GM23248 (cell line): ENCODE measurements at regions not wholly inside any gene's neighbourhood (a gene's known extent, or its start where the extent isn't known, plus 50 kb on each side); places are given as distances from the start of the nearest gene placed in this dataset.

ENCODE experiments used
- DNase-seq: peaks from one replicate; pipeline ENCODE4 v3.0.0-alpha.2; 2015
- H2AFZ ChIP-seq: fragments of 200-600 bp; sonication (generic); 2 replicates; pipeline ENCODE4 v1.6.1; 2016; ENCODE audit warnings: antibody characterized with exemption
- H3F3A ChIP-seq: fragments of 200-600 bp; sonication (generic); 2 replicates; pipeline ENCODE4 v1.6.1; 2016; ENCODE audit warnings: mild to moderate bottlenecking, antibody characterized with exemption, mixed run types; ENCODE audit not compliant: insufficient read depth
- H3K27ac ChIP-seq: fragments of 200-600 bp; sonication (generic); 2 replicates; pipeline ENCODE4 v1.5.1; 2016; ENCODE audit warnings: mild to moderate bottlenecking
- H3K27me3 ChIP-seq: fragments of 200-600 bp; sonication (generic); replicated peaks from 2 replicates; pipeline ENCODE4 v1.6.1; 2016; ENCODE audit warnings: mild to moderate bottlenecking; ENCODE audit not compliant: insufficient read depth
- H3K36me3 ChIP-seq: fragments of 200-600 bp; sonication (generic); 2 replicates; pipeline ENCODE4 v1.6.1; 2016; ENCODE audit warnings: low read depth, mild to moderate bottlenecking
- H3K4me1 ChIP-seq: fragments of 200-600 bp; sonication (generic); 2 replicates; pipeline ENCODE4 v1.6.1; 2016; ENCODE audit warnings: mild to moderate bottlenecking; ENCODE audit not compliant: insufficient read depth
- H3K4me2 ChIP-seq: fragments of 200-600 bp; sonication (generic); one replicate; pipeline ENCODE4 v1.6.1; 2016; ENCODE audit warnings: mild to moderate bottlenecking; ENCODE audit not compliant: unreplicated experiment
- H3K4me3 ChIP-seq: fragments of 200-600 bp; sonication (generic); 2 replicates; pipeline ENCODE4 v1.5.1; 2016; ENCODE audit warnings: mild to moderate bottlenecking
- H3K79me2 ChIP-seq: fragments of 200-600 bp; sonication (generic); 2 replicates; pipeline ENCODE4 v1.6.1; 2016; ENCODE audit warnings: mild to moderate bottlenecking; ENCODE audit not compliant: insufficient read depth
- H3K9ac ChIP-seq: fragments of 200-600 bp; sonication (generic); 2 replicates; pipeline ENCODE4 v1.6.1; 2016; ENCODE audit warnings: mild to moderate bottlenecking
- H3K9me2 ChIP-seq: fragments of 200-600 bp; sonication (generic); 2 replicates; pipeline ENCODE4 v1.6.1; 2016; ENCODE audit warnings: mixed run types, mild to moderate bottlenecking, moderate library complexity; ENCODE audit not compliant: insufficient read depth
- H3K9me3 ChIP-seq: fragments of 200-600 bp; sonication (generic); one replicate; pipeline ENCODE4 v1.6.1; 2017; ENCODE audit warnings: low read depth
- H4K20me1 ChIP-seq: fragments of 200-600 bp; sonication (generic); 2 replicates; pipeline ENCODE4 v1.6.0; 2016; ENCODE audit not compliant: insufficient read depth
- EZH2 ChIP-seq: fragments of 200-600 bp; sonication (generic); IDR thresholded peaks from 2 replicates; pipeline ENCODE4 v1.6.1; 2018; ENCODE audit warnings: antibody characterized with exemption, mild to moderate bottlenecking; ENCODE audit not compliant: insufficient read depth, poor library complexity, severe bottlenecking
- EZH2phosphoT487 ChIP-seq: fragments of 200-600 bp; sonication (generic); IDR thresholded peaks from 2 replicates; pipeline ENCODE4 v1.6.1; 2018; ENCODE audit warnings: antibody characterized with exemption, moderate library complexity, mild to moderate bottlenecking, low read depth; ENCODE audit not compliant: insufficient read depth
- WGBS, 2 experiments: methylation state at CpG; one replicate each; pipeline ENCODE4 v1.1.6; 2015 to 2017; ENCODE audit warnings: low lambda C conversion rate in 2 of 2, low coverage in 1 of 2; ENCODE audit errors: missing lambda C conversion rate in 2 of 2; 5-methylcytosine and 5-hydroxymethylcytosine counted together
- in situ Hi-C: fragments of 300-500 bp; cut with MboI; formaldehyde crosslinking; loops from 2 replicates; pipeline ENCODE4 v1.15.0; 2020

GRCh38 chr1:185663771-185664296, 70.4 kb upstream of the HMCN1 start:
- H3K36me3 ChIP-seq: no peaks in the 10 kb centered on the region
- no peak for DNase-seq
- no peaks in the 10 kb centered on the region for H3F3A ChIP-seq
- no peak overlapping the region for H2AFZ ChIP-seq
- no peak overlapping the region for H3K27ac ChIP-seq
- no peaks in the 10 kb centered on the region for H3K27me3 ChIP-seq
- H3K4me1 ChIP-seq: no peaks in the 10 kb centered on the region
- H3K4me3 ChIP-seq: no peak overlapping the region
- in situ Hi-C loops: no loop called here
- H3K9me3 ChIP-seq: no peaks in the 10 kb centered on the region
- H4K20me1 ChIP-seq: no peaks in the 10 kb centered on the region
- WGBS, 2 experiments: 58 to 60% methylated on average over 1 of the region's 1 CpG
- no peaks in the 10 kb centered on the region for H3K9me2 ChIP-seq
- no peaks in the 10 kb centered on the region for H3K79me2 ChIP-seq
- no peak overlapping the region for H3K9ac ChIP-seq
- H3K4me2 ChIP-seq: no peak overlapping the region
- TF ChIP-seq EZH2phosphoT487: no peak
- no peak for TF ChIP-seq EZH2

- no peaks in the 10 kb centered on the region for H3K4me1 ChIP-seq
- H3K9ac ChIP-seq: no peak overlapping the region
- no peaks in the 10 kb centered on the region for H3K9me3 ChIP-seq
- 21 to 29% methylated on average over 1 of the region's 1 CpG for WGBS, 2 experiments
- no peaks in the 10 kb centered on the region for H3F3A ChIP-seq
- no peaks in the 10 kb centered on the region for H3K36me3 ChIP-seq
- no peaks in the 10 kb centered on the region for H3K27me3 ChIP-seq
- TF ChIP-seq EZH2phosphoT487 (no peak), EZH2 (no peak)
- no peak overlapping the region for H3K4me2 ChIP-seq
- no peaks in the 10 kb centered on the region for H4K20me1 ChIP-seq
- no peak overlapping the region for H3K4me3 ChIP-seq
- peak; percentile 9 for DNase-seq
- in situ Hi-C loops: no loop called here
- H3K79me2 ChIP-seq: no peaks in the 10 kb centered on the region
- no peak overlapping the region for H3K27ac ChIP-seq
- H3K9me2 ChIP-seq: no peaks in the 10 kb centered on the region
- H2AFZ ChIP-seq: no peak overlapping the region
Observed at GRCh38 chr1:185663332-185663731, 70.9 kb upstream of the HMCN1 start.

GRCh38 chr1:185661971-185662370, 72.2 kb upstream of the HMCN1 start:
- in situ Hi-C loops: no loop called here
- Histone ChIP-seq H4K20me1 (no peaks in the 10 kb centered on the region), H3F3A (no peaks in the 10 kb centered on the region), H3K4me2 (no peak overlapping the region), H3K9me2 (no peaks in the 10 kb centered on the region), H3K9ac (no peak overlapping the region), H3K9me3 (no peaks in the 10 kb centered on the region), H3K36me3 (no peaks in the 10 kb centered on the region), H3K4me1 (no peaks in the 10 kb centered on the region), H3K27ac (no peak overlapping the region), H3K4me3 (no peak overlapping the region), H2AFZ (no peak overlapping the region), H3K79me2 (no peaks in the 10 kb centered on the region), H3K27me3 (no peaks in the 10 kb centered on the region)
- WGBS, 2 experiments: 70 to 79% methylated on average over 2 of the region's 2 CpGs
- TF ChIP-seq EZH2 (no peak), EZH2phosphoT487 (no peak)
- DNase-seq: no peak

- Histone ChIP-seq H3K27ac (no peak overlapping the region), H3K27me3 (no peaks in the 10 kb centered on the region), H3K9ac (no peak overlapping the region), H3K9me3 (no peaks in the 10 kb centered on the region), H3K4me1 (no peaks in the 10 kb centered on the region), H3K36me3 (no peaks in the 10 kb centered on the region), H3K9me2 (no peaks in the 10 kb centered on the region), H3F3A (no peaks in the 10 kb centered on the region), H3K4me3 (no peak overlapping the region), H4K20me1 (no peaks in the 10 kb centered on the region), H3K79me2 (no peaks in the 10 kb centered on the region), H2AFZ (no peak overlapping the region), H3K4me2 (no peak overlapping the region)
- WGBS, 2 experiments: 88 to 90% methylated on average over 3 of the region's 3 CpGs
- DNase-seq: no peak
- TF ChIP-seq EZH2phosphoT487: no peak
- no peak for TF ChIP-seq EZH2
- in situ Hi-C loops: no loop called here
Observed at GRCh38 chr1:185656663-185657062, 77.5 kb upstream of the HMCN1 start.

- H3K79me2 ChIP-seq: no peaks in the 10 kb centered on the region
- in situ Hi-C loops: no loop called here
- H3K27ac ChIP-seq: no peak overlapping the region
Observed at GRCh38 chr1:185654952-185655314, 79.3 kb upstream of the HMCN1 start.

More at GRCh38 chr1:185654952-185655314, 79.3 kb upstream of the HMCN1 start:
- no peaks in the 10 kb centered on the region for H4K20me1 ChIP-seq
- H3K4me1 ChIP-seq: no peaks in the 10 kb centered on the region
- H3K36me3 ChIP-seq: no peaks in the 10 kb centered on the region
- H3K4me3 ChIP-seq: no peak overlapping the region
- no peak for DNase-seq
- no peak overlapping the region for H3K9ac ChIP-seq
- TF ChIP-seq EZH2phosphoT487 (no peak), EZH2 (no peak)
- no peaks in the 10 kb centered on the region for H3K27me3 ChIP-seq
- H2AFZ ChIP-seq: no peak overlapping the region
- H3K9me2 ChIP-seq: no peaks in the 10 kb centered on the region
- H3K9me3 ChIP-seq: no peaks in the 10 kb centered on the region
- no peak overlapping the region for H3K4me2 ChIP-seq
- H3F3A ChIP-seq: no peaks in the 10 kb centered on the region
